Psoas muscle (tissue), 7 donors: ENCODE measurements at regions not wholly inside any gene's neighbourhood (a gene's known extent, or its start where the extent isn't known, plus 50 kb on each side); places are given as distances from the start of the nearest gene placed in this dataset.
"Not testable (repeated sequence)": the region's sequence is repeated elsewhere in the genome, so short reads cannot be mapped to it uniquely, and the experiment has no call there.

ENCODE experiments used
- ATAC-seq, 4 donors: fragments of 200-7000 bp; cut with Tn5 transposase; one replicate each; pipeline ENCODE4 v1.9.1; 2020; ENCODE audit warnings: moderate library complexity in 3 of 4, mild to moderate bottlenecking in 2 of 4
- DNase-seq, 2 donors: peaks; one replicate each; pipeline ENCODE4 v3.0.0-alpha.2; 2020
- H3K27ac ChIP-seq: fragments of 200-600 bp; one replicate; pipeline ENCODE4 v1.8.0; 2022
- H3K27me3 ChIP-seq, 3 donors: fragments of 200-600 bp in 1 of 3; one replicate each; pipeline versions ENCODE4 v1.6.1 to v1.8.0; 2013 to 2022; ENCODE audit warnings: low read length in 2 of 3, mild to moderate bottlenecking in 2 of 3, moderate library complexity in 1 of 3; ENCODE audit not compliant: insufficient read depth in 3 of 3
- H3K36me3 ChIP-seq, 2 donors: fragments of 200-600 bp in 1 of 2; one replicate each; pipeline versions ENCODE4 v1.6.1 to v1.8.0; 2013 to 2022; ENCODE audit warnings: low read depth in 1 of 2, mild to moderate bottlenecking in 1 of 2, moderate library complexity in 1 of 2; ENCODE audit not compliant: insufficient read depth in 1 of 2
- H3K4me1 ChIP-seq: fragments of 200-600 bp; one replicate; pipeline ENCODE4 v1.8.0; 2022
- H3K4me3 ChIP-seq: fragments of 200-600 bp; one replicate; pipeline ENCODE4 v1.8.0; 2022; ENCODE audit warnings: mild to moderate bottlenecking
- H3K9me3 ChIP-seq: fragments of 200-600 bp; one replicate; pipeline ENCODE4 v1.8.0; 2022
- CTCF ChIP-seq: fragments of 200-600 bp; IDR thresholded peaks from one replicate; pipeline ENCODE4 v1.8.0; 2022; ENCODE audit warnings: antibody characterized with exemption
- whole genome bisulfite sequencing, 3 donors: extraction: QIAGEN DNeasy Blood & Tissue Kit; methylation state at CpG; one replicate each; pipeline versions ENCODE4 v1.1.6 to v1.1.7; 2013; 5-methylcytosine and 5-hydroxymethylcytosine counted together
- intact Hi-C, 2 donors: fragments of 100-400 bp; cut with DNase I; formaldehyde crosslinking; loops; one replicate each; pipeline versions ENCODE4 v1.11.0 to v1.14.2; 2022
- donor health status: healthy with polysubstance abuse.
- donor health status: DM: no; HTN: no; CAD: no; lungs with moderate emphysema.
- donor health status: Bipolar disorder and iron deficiency.
- donor health status: healthy.
- donor health status: DM: yes; HTN: yes; CAD: no.
- donor health status: DM: no; HTN: no; CAD: no.
- donor health status: DM: yes; HTN: yes; CAD: no.

DNA sequence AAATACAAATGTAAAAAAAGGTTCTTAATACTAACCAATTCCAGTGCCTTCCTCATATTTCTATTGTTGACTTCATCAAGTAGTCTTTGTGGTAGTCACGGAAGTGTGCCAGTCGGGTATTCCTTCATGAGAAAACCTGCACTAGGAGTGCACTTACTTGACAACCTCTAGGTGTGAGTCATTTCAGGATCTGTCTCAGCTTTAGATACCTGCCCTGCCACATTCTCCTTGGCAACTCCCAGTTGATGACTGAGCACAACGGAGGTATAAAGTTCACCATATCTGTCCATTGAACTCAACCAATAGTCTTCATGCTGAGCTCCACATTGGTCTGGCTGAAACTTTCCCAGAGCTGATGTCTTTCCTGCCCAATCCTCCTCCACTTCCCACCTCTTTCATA, 215.7 kb downstream of the SYT10 start:
- H3K27ac ChIP-seq = no peak overlapping the region
- peaks cover 7% of the 10 kb centered on the region for H3K9me3 ChIP-seq
- H3K4me1 ChIP-seq = no peaks in the 10 kb centered on the region
- no peak for DNase-seq
- ATAC-seq = no peak
- no peak for TF ChIP-seq CTCF
- intact Hi-C loops = no loop called here
- 69 to 91% (median 73%) methylated on average over 3 of the region's 3 CpGs for WGBS, 3 donors
- no peak overlapping the region for H3K4me3 ChIP-seq
- no peaks in the 10 kb centered on the region for H3K36me3 ChIP-seq
- H3K27me3 ChIP-seq = no peaks in the 10 kb centered on the region

DNA sequence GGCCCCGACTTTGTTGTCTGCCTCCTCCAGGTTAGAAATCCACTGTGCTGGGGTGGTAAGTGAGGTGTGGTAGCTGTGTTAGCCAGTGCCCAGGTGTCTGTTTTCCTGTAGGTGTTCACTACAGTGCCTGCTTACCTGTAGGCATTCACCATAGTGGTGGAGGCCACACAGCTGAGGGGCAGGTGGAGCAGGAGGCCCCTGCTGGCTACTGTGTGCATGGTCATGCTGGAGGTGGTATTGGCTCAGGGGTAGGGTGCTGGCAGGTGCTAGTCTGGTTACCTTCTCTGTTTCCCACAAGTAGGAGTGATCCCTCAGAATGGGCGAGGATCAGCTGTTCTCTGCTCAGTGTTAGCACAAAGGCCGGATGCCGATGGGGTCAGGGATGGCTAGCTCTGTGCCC, 217.3 kb downstream of the SYT10 start:
- no peak for TF ChIP-seq CTCF
- DNase-seq (no peak), ATAC-seq (no peak)
- no peaks in the 10 kb centered on the region for H3K36me3 ChIP-seq
- WGBS, 3 donors = 93 to 98% (median 98%) methylated on average over 4 of the region's 4 CpGs
- no peak overlapping the region for H3K4me3 ChIP-seq
- intact Hi-C loops = no loop called here
- no peaks in the 10 kb centered on the region for H3K27me3 ChIP-seq
- H3K9me3 ChIP-seq = peaks cover 8% of the 10 kb centered on the region
- no peak overlapping the region for H3K27ac ChIP-seq
- no peaks in the 10 kb centered on the region for H3K4me1 ChIP-seq

GRCh38 chr12:33205981-33206380, 233.6 kb downstream of the SYT10 start:
- H3K9me3 ChIP-seq = no peaks in the 10 kb centered on the region
- no peak overlapping the region for H3K4me3 ChIP-seq
- ATAC-seq (no peak), DNase-seq (no peak)
- no peak overlapping the region for H3K27ac ChIP-seq
- no peaks in the 10 kb centered on the region for H3K4me1 ChIP-seq
- no peaks in the 10 kb centered on the region for H3K36me3 ChIP-seq
- no peaks in the 10 kb centered on the region for H3K27me3 ChIP-seq
- 26 to 49% (median 32%) methylated on average over 2 of the region's 2 CpGs for WGBS, 3 donors
- intact Hi-C loops = no loop called here
- no peak for TF ChIP-seq CTCF

DNA sequence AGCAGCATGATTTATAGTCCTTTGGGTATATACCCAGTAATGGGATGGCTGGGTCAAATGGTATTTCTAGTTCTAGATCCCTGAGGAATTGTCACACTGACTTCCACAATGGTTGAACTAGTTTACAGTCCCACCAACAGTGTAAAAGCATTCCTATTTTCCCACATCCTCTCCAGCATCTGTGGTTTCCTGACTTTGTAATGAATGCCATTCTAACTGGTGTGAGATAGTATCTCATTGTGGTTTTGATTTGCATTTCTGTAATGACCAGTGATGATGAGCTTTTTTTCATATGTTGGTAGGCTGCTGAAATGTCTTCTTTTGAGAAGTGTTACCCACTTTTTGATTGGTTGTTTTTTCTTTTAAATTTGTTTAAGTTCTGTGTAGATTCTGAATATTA, 245.2 kb downstream of the SYT10 start:
- ATAC-seq, H3K4me1 ChIP-seq, H3K9me3 ChIP-seq, intact Hi-C loops, H3K27ac ChIP-seq, H3K27me3 ChIP-seq, H3K36me3 ChIP-seq, DNase-seq, H3K4me3 ChIP-seq: not testable (repeated sequence)

GRCh38 chr12:33192226-33192625, 247.4 kb downstream of the SYT10 start:
- DNase-seq (no peak), ATAC-seq (no peak)
- H3K4me3 ChIP-seq = no peak overlapping the region
- whole genome bisulfite sequencing, 3 donors = 69 to 81% (median 76%) methylated on average over 4 of the region's 4 CpGs
- no peaks in the 10 kb centered on the region for H3K27me3 ChIP-seq
- peaks cover 9% of the 10 kb centered on the region for H3K9me3 ChIP-seq
- no peaks in the 10 kb centered on the region for H3K36me3 ChIP-seq
- no peak for TF ChIP-seq CTCF
- intact Hi-C loops = no loop called here
- H3K27ac ChIP-seq = no peak overlapping the region
- H3K4me1 ChIP-seq = no peaks in the 10 kb centered on the region
